HepG2 (cell line): ENCODE measurements at regions not wholly inside any gene's neighbourhood (a gene's known extent, or its start where the extent isn't known, plus 50 kb on each side); places are given as distances from the start of the nearest gene placed in this dataset.
"Not testable (repeated sequence)": the region's sequence is repeated elsewhere in the genome, so short reads cannot be mapped to it uniquely, and the experiment has no call there.

Source experiments
- BHLHE40 ChIP-seq: IDR thresholded peaks from 2 replicates; pipeline ENCODE4 v1.6.1; 2011; ENCODE audit warnings: low read length, improper control_type of control experiment
- CBFB ChIP-seq: sonication (generic); formaldehyde crosslinking; IDR thresholded peaks from 2 replicates; pipeline ENCODE4 v1.4.0; 2020; ENCODE audit warnings: missing genetic modification reagents
- FOXK2 ChIP-seq: fragments of 450-650 bp; IDR thresholded peaks from 2 replicates; pipeline ENCODE4 v1.6.1; 2016
- HMGA1 ChIP-seq: sonication (generic); formaldehyde crosslinking; conservative IDR thresholded peaks from 2 replicates; pipeline ENCODE4 v1.4.0; 2020; ENCODE audit warnings: missing genetic modification reagents
- NCOA2 ChIP-seq: sonication (generic); formaldehyde crosslinking; IDR thresholded peaks from 2 replicates; pipeline ENCODE4 v1.8.0; 2022; ENCODE audit warnings: inconsistent platforms
- POLR2A ChIP-seq, 2 experiments: IDR thresholded peaks; 2 replicates each; pipeline ENCODE4 v1.6.1; 2011; ENCODE audit warnings: low read depth in 2 of 2, low read length in 2 of 2, mild to moderate bottlenecking in 1 of 2, moderate library complexity in 1 of 2; ENCODE audit not compliant: insufficient read depth in 1 of 2
- TBP ChIP-seq: sonication (generic); formaldehyde crosslinking; IDR thresholded peaks from 2 replicates; pipeline ENCODE4 v1.5.0; 2020; ENCODE audit warnings: missing genetic modification reagents
- TF ChIP-seq, protein P1 (sequence below): sonication (generic); formaldehyde crosslinking; IDR thresholded peaks from 2 replicates; pipeline ENCODE4 v1.5.0; 2020; ENCODE audit warnings: mild to moderate bottlenecking, missing genetic modification reagents, moderate library complexity
- TF ChIP-seq, protein P2 (sequence below): sonication (generic); formaldehyde crosslinking; IDR thresholded peaks from 2 replicates; pipeline ENCODE4 v1.4.0; 2020; ENCODE audit warnings: missing genetic modification reagents; ENCODE audit errors: not compliant biosample characterization
- TF ChIP-seq, protein P3 (sequence below): IDR thresholded peaks from 2 replicates; pipeline ENCODE4 v1.6.1; 2016; ENCODE audit warnings: mild to moderate bottlenecking, missing biosample characterization, missing genetic modification reagents

DNA sequence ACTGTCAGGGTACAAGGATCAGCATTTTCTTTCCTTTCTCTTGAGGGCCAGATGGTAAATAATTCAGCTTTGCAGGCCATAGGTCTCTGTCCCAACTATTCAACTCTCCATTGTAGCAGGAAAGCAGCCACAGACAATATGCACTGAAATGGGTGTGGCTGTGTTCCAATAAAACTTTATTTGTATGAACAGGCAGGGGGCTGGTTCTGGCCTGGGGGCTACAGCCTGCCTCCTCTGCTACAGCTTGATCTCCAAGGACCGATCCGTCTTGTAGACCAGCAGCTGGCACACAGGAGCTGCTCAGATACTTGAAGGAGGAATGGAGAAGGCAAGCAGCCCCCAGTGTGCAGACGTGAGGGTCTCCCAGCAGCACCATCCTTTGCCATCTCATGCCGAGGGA lies 127.1 kb downstream of the OTOP1 start:
- TF ChIP-seq, protein P1, sequence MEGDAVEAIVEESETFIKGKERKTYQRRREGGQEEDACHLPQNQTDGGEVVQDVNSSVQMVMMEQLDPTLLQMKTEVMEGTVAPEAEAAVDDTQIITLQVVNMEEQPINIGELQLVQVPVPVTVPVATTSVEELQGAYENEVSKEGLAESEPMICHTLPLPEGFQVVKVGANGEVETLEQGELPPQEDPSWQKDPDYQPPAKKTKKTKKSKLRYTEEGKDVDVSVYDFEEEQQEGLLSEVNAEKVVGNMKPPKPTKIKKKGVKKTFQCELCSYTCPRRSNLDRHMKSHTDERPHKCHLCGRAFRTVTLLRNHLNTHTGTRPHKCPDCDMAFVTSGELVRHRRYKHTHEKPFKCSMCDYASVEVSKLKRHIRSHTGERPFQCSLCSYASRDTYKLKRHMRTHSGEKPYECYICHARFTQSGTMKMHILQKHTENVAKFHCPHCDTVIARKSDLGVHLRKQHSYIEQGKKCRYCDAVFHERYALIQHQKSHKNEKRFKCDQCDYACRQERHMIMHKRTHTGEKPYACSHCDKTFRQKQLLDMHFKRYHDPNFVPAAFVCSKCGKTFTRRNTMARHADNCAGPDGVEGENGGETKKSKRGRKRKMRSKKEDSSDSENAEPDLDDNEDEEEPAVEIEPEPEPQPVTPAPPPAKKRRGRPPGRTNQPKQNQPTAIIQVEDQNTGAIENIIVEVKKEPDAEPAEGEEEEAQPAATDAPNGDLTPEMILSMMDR (CRISPR knock-in tag) = not testable (repeated sequence)
- not testable (repeated sequence) for TF ChIP-seq FOXK2; NCOA2; BHLHE40; HMGA1 (CRISPR knock-in tag); TBP (CRISPR knock-in tag); POLR2A (IDR thresholded peaks at IDR 0.05; ENCODE audit: insufficient read depth in 1 of 2, low read depth in 2 of 2, low read length in 2 of 2); CBFB (CRISPR knock-in tag)
- TF ChIP-seq, protein P2, sequence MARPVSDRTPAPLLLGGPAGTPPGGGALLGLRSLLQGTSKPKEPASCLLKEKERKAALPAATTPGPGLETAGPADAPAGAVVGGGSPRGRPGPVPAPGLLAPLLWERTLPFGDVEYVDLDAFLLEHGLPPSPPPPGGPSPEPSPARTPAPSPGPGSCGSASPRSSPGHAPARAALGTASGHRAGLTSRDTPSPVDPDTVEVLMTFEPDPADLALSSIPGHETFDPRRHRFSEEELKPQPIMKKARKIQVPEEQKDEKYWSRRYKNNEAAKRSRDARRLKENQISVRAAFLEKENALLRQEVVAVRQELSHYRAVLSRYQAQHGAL (CRISPR knock-in tag) = not testable (repeated sequence)
- TF ChIP-seq, protein P3, sequence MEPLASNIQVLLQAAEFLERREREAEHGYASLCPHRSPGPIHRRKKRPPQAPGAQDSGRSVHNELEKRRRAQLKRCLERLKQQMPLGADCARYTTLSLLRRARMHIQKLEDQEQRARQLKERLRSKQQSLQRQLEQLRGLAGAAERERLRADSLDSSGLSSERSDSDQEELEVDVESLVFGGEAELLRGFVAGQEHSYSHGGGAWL (CRISPR knock-in tag) = not testable (repeated sequence)
